Nephron progenitor cell (in vitro differentiated cells): ENCODE measurements at regions not wholly inside any gene's neighbourhood (a gene's known extent, or its start where the extent isn't known, plus 50 kb on each side); places are given as distances from the start of the nearest gene placed in this dataset.
"Not testable (repeated sequence)": the region's sequence is repeated elsewhere in the genome, so short reads cannot be mapped to it uniquely, and the experiment has no call there.

ENCODE experiments used
- DNase-seq: peaks from one replicate; pipeline ENCODE4 v3.0.0; 2021
- H3K27ac Mint-ChIP-seq: 2 replicates; pipeline ENCODE4 v1.8.0; 2021; ENCODE audit warnings: mild to moderate bottlenecking, moderate library complexity, mixed read lengths
- H3K27me3 Mint-ChIP-seq: 2 replicates; pipeline ENCODE4 v1.8.0; 2021; ENCODE audit warnings: mild to moderate bottlenecking, low read depth, mixed read lengths; ENCODE audit not compliant: poor library complexity
- H3K36me3 Mint-ChIP-seq: 2 replicates; pipeline ENCODE4 v1.8.0; 2021; ENCODE audit warnings: low read depth, mixed read lengths
- H3K4me1 Mint-ChIP-seq: 2 replicates; pipeline ENCODE4 v1.8.0; 2021; ENCODE audit warnings: mixed read lengths
- H3K4me3 Mint-ChIP-seq: 2 replicates; pipeline ENCODE4 v1.8.0; 2021; ENCODE audit warnings: mild to moderate bottlenecking, moderate library complexity, mixed read lengths
- H3K9me3 Mint-ChIP-seq: 2 replicates; pipeline ENCODE4 v1.8.0; 2021; ENCODE audit warnings: mild to moderate bottlenecking, moderate library complexity, mixed read lengths
- TF ChIP-seq, protein P1 (sequence below): fragments of 200-600 bp; sonication (generic); IDR thresholded peaks from 2 replicates; pipeline ENCODE4 v1.5.0; 2021; ENCODE audit warnings: antibody characterized with exemption

- TF ChIP-seq, protein P1, sequence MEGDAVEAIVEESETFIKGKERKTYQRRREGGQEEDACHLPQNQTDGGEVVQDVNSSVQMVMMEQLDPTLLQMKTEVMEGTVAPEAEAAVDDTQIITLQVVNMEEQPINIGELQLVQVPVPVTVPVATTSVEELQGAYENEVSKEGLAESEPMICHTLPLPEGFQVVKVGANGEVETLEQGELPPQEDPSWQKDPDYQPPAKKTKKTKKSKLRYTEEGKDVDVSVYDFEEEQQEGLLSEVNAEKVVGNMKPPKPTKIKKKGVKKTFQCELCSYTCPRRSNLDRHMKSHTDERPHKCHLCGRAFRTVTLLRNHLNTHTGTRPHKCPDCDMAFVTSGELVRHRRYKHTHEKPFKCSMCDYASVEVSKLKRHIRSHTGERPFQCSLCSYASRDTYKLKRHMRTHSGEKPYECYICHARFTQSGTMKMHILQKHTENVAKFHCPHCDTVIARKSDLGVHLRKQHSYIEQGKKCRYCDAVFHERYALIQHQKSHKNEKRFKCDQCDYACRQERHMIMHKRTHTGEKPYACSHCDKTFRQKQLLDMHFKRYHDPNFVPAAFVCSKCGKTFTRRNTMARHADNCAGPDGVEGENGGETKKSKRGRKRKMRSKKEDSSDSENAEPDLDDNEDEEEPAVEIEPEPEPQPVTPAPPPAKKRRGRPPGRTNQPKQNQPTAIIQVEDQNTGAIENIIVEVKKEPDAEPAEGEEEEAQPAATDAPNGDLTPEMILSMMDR: no peak
- H3K4me3 Mint-ChIP-seq: no peak overlapping the region
- H3K9me3 Mint-ChIP-seq: peaks cover 4% of the 10 kb centered on the region
- no peaks in the 10 kb centered on the region for H3K36me3 Mint-ChIP-seq
- no peak for DNase-seq
- H3K27me3 Mint-ChIP-seq: peaks cover 4% of the 10 kb centered on the region
- no peaks in the 10 kb centered on the region for H3K4me1 Mint-ChIP-seq
- H3K27ac Mint-ChIP-seq: no peak overlapping the region
These were observed 75.1 kb downstream of the MAT2B start for GRCh38 chr5:163580516-163580915.

GRCh38 chr5:163583491-163584153, 78.2 kb downstream of the MAT2B start:
- not testable (repeated sequence) for H3K4me3 Mint-ChIP-seq, H3K9me3 Mint-ChIP-seq, H3K36me3 Mint-ChIP-seq, H3K4me1 Mint-ChIP-seq, H3K27me3 Mint-ChIP-seq, DNase-seq, H3K27ac Mint-ChIP-seq

GRCh38 chr5:163585206-163585605, 79.8 kb downstream of the MAT2B start:
- TF ChIP-seq, protein P1: no peak
- Mint-ChIP-seq H3K27me3 (peaks cover 4% of the 10 kb centered on the region), H3K36me3 (no peaks in the 10 kb centered on the region), H3K27ac (no peak overlapping the region), H3K4me1 (no peaks in the 10 kb centered on the region), H3K4me3 (no peak overlapping the region), H3K9me3 (peaks cover 4% of the 10 kb centered on the region)
- no peak for DNase-seq

GRCh38 chr5:163586531-163586956, 81.1 kb downstream of the MAT2B start:
- TF ChIP-seq, protein P1: no peak

DNA sequence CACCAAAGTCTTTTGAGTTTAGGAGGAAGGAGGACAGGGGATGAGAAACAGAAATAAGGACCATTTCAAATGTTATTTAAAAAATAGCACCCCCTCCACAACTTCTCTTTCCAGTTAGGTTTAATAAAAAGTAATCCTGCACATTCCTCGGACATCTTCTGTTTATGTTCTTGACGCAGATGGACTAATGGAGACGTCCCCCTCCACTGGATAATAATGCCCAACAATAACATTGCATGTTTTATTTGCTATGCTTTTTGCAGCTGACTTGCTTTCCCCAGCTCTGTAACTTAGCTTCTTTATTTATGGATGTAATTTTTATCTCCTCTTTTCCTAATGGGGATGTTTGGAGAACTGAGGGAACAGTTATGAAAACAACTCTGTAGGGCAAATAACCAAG, 89.5 kb downstream of the MAT2B start:
- Mint-ChIP-seq H3K27ac (no peak overlapping the region), H3K4me3 (no peak overlapping the region)
- TF ChIP-seq, protein P1: no peak

More at GRCh38 chr5:163586531-163586956, 81.1 kb downstream of the MAT2B start:
- H3K4me3 Mint-ChIP-seq: no peak overlapping the region
- H3K27me3 Mint-ChIP-seq: no peaks in the 10 kb centered on the region
- H3K27ac Mint-ChIP-seq: no peak overlapping the region
- no peaks in the 10 kb centered on the region for H3K4me1 Mint-ChIP-seq
- no peaks in the 10 kb centered on the region for H3K36me3 Mint-ChIP-seq
- DNase-seq: no peak
- peaks cover 4% of the 10 kb centered on the region for H3K9me3 Mint-ChIP-seq

GRCh38 chr5:163595932-163596607, 90.7 kb downstream of the MAT2B start:
- Mint-ChIP-seq H3K27me3 (peaks cover under 1% of the 10 kb centered on the region), H3K4me1 (no peaks in the 10 kb centered on the region), H3K4me3 (no peak overlapping the region), H3K27ac (no peak overlapping the region), H3K36me3 (no peaks in the 10 kb centered on the region), H3K9me3 (peaks cover 11% of the 10 kb centered on the region)
- DNase-seq: no peak
- TF ChIP-seq, protein P1: no peak

More for the DNA sequence above, 89.5 kb downstream of the MAT2B start:
- no peaks in the 10 kb centered on the region for H3K4me1 Mint-ChIP-seq
- H3K9me3 Mint-ChIP-seq: peaks cover 11% of the 10 kb centered on the region
- no peaks in the 10 kb centered on the region for H3K27me3 Mint-ChIP-seq
- no peak for DNase-seq
- H3K36me3 Mint-ChIP-seq: no peaks in the 10 kb centered on the region
